ENCODE measurements at regions not wholly inside any gene's neighbourhood (a gene's known extent, or its start where the extent isn't known, plus 50 kb on each side); places are given as distances from the start of the nearest gene placed in this dataset.

DNA sequence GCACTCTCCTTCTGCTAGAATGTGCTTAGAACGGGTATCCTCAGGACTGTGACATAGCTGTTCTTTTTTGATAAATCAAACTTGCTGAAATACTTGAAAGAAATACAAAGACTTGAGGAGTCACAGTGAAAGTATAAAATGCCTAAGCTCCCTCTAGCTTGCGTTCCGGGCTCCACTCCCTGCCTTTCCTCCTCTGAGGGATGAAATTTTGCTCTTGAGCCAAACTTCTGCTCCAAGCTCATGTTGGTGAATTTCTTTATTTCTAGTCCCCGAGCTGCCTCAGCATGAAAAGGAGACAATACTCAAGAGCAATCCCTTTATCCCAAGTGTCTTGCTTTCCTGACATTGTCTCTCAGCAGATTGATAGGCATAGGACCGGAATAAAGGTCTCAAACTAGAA lies 499.6 kb upstream of the ADARB2 start:
- H3K4me2 ChIP-seq (ENCODE audit: insufficient read depth, insufficient read length, low read length): no peak overlapping the region
- no peaks in the 10 kb centered on the region for H3K4me1 Mint-ChIP-seq
- no peak overlapping the region for H2AFZ ChIP-seq (ENCODE audit: low read length)
- TF ChIP-seq, protein P1, sequence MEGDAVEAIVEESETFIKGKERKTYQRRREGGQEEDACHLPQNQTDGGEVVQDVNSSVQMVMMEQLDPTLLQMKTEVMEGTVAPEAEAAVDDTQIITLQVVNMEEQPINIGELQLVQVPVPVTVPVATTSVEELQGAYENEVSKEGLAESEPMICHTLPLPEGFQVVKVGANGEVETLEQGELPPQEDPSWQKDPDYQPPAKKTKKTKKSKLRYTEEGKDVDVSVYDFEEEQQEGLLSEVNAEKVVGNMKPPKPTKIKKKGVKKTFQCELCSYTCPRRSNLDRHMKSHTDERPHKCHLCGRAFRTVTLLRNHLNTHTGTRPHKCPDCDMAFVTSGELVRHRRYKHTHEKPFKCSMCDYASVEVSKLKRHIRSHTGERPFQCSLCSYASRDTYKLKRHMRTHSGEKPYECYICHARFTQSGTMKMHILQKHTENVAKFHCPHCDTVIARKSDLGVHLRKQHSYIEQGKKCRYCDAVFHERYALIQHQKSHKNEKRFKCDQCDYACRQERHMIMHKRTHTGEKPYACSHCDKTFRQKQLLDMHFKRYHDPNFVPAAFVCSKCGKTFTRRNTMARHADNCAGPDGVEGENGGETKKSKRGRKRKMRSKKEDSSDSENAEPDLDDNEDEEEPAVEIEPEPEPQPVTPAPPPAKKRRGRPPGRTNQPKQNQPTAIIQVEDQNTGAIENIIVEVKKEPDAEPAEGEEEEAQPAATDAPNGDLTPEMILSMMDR (conservative IDR thresholded peaks at IDR 0.05): no peak
- H3K9me3 Mint-ChIP-seq: peaks cover 4 to 10% of the 10 kb centered on the region in 2 experiments; a peak in 3 of 5 replicates
- no peak overlapping the region for H2BK120ac ChIP-seq (ENCODE audit: low read depth, low read length, poor library complexity, severe bottlenecking)
- H3T11ph ChIP-seq (ENCODE audit: low read length): no peak overlapping the region
- no CpG with 5 or more reads among the region's 5 CpGs for WGBS (ENCODE audit: extremely low coverage, insufficient read length, low lambda C conversion rate)
- no peaks in the 10 kb centered on the region for H3K79me2 ChIP-seq (ENCODE audit: insufficient read depth, low read length)
- H3K27me3 Mint-ChIP-seq (ENCODE audit: low read depth): no peaks in the 10 kb centered on the region; the same call in 1 of the 2 replicates
- no peak overlapping the region for H3K4me3 Mint-ChIP-seq
- H3K36me3 Mint-ChIP-seq (ENCODE audit: insufficient read depth in 1 of 3, low read depth in 3 of 3): no peaks in the 10 kb centered on the region; a peak in 1 of 7 replicates
- H3K56ac ChIP-seq (ENCODE audit: insufficient read length, low read depth, low read length): no peak overlapping the region
- no peaks in the 10 kb centered on the region for H3K23me2 ChIP-seq (ENCODE audit: insufficient read length, low read depth, low read length, poor library complexity, severe bottlenecking)
- no peak overlapping the region for H3K9ac ChIP-seq (ENCODE audit: extremely low read depth, insufficient read length, low read length)
- no peak overlapping the region for H2BK12ac ChIP-seq (ENCODE audit: insufficient read length, low read depth, low read length)
- no peak overlapping the region for H3K27ac Mint-ChIP-seq
- H3K79me1 ChIP-seq (ENCODE audit: insufficient read depth, low read depth, low read length, poor library complexity, severe bottlenecking): no peaks in the 10 kb centered on the region
- H2AK5ac ChIP-seq (ENCODE audit: insufficient read length, low read length): no peak overlapping the region
- H3K14ac ChIP-seq (ENCODE audit: insufficient read depth, low read length): no peak overlapping the region
- no peak overlapping the region for H3K4ac ChIP-seq (ENCODE audit: low read depth, low read length)
- H3K9me3 ChIP-seq (ENCODE audit: control insufficient read depth, low read depth, low read length): no peaks in the 10 kb centered on the region
- no peak overlapping the region for H2BK20ac ChIP-seq (ENCODE audit: low read depth, low read length, poor library complexity, severe bottlenecking)
- H4K5ac ChIP-seq (ENCODE audit: insufficient read length, low read depth, low read length): no peak overlapping the region
- no peaks in the 10 kb centered on the region for H3K27me3 ChIP-seq (ENCODE audit: insufficient read depth, low read length)
- H3K18ac ChIP-seq (ENCODE audit: insufficient read length, low read depth, low read length): no peak overlapping the region
- no peak for DNase-seq
- no peak overlapping the region for H3K23ac ChIP-seq (ENCODE audit: insufficient read length, low read depth, low read length)
- H4K20me1 ChIP-seq (ENCODE audit: control insufficient read depth, insufficient read depth, insufficient read length): no peaks in the 10 kb centered on the region
- no peak overlapping the region for H2BK5ac ChIP-seq (ENCODE audit: insufficient read length, low read length)
- H4K8ac ChIP-seq (replicated peaks; ENCODE audit: insufficient read length, low read depth, low read length): no peak overlapping the region
- no peak overlapping the region for H4K91ac ChIP-seq (ENCODE audit: insufficient read length, low read depth, low read length)
- H3K27ac ChIP-seq (ENCODE audit: insufficient read length, low read depth, low read length): no peak overlapping the region
- no peaks in the 10 kb centered on the region for H3K4me1 ChIP-seq (ENCODE audit: insufficient read depth, low read length)
- H2BK15ac ChIP-seq (ENCODE audit: low read depth, low read length): no peak overlapping the region
